A549 (cell line): ENCODE measurements at regions not wholly inside any gene's neighbourhood (a gene's known extent, or its start where the extent isn't known, plus 50 kb on each side); places are given as distances from the start of the nearest gene placed in this dataset.

Experiments
- BHLHE40 ChIP-seq: IDR thresholded peaks from 2 replicates; pipeline ENCODE4 v1.6.1; 2012; ENCODE audit warnings: low read depth, low read length, inconsistent platforms
- CBX2 ChIP-seq: fragments of 200-600 bp; sonication (generic); IDR thresholded peaks from 2 replicates; pipeline ENCODE4 v1.6.1; 2016; ENCODE audit warnings: low read depth, mild to moderate bottlenecking, borderline replicate concordance
- CHD2 ChIP-seq: fragments of 150-350 bp; IDR thresholded peaks from 2 replicates; pipeline ENCODE4 v1.6.1; 2014; ENCODE audit warnings: low read length; ENCODE audit not compliant: partially characterized antibody
- CTCF ChIP-seq: fragments of >200 bp; sonication (Bioruptor Twin); formaldehyde crosslinking; IDR thresholded peaks from 3 replicates; pipeline ENCODE4 v1.5.1; 2016
- KDM5A ChIP-seq: fragments of 200-600 bp; sonication (generic); IDR thresholded peaks from 2 replicates; pipeline ENCODE4 v1.6.1; 2016; ENCODE audit warnings: antibody characterized with exemption, mild to moderate bottlenecking
- MAFK ChIP-seq: fragments of 450-650 bp; IDR thresholded peaks from 2 replicates; pipeline ENCODE4 v1.6.1; 2014; ENCODE audit not compliant: partially characterized antibody
- MAZ ChIP-seq: fragments of 150-350 bp; IDR thresholded peaks from 2 replicates; pipeline ENCODE4 v1.6.1; 2014; ENCODE audit warnings: antibody characterized with exemption, low read depth, low read length, borderline replicate concordance
- RAD21 ChIP-seq, 2 experiments: fragments of >200 bp in 1 of 2; sonication (Bioruptor Twin) in 1 of 2; formaldehyde crosslinking in 1 of 2; IDR thresholded peaks in 1 of 2; conservative IDR thresholded peaks in 1 of 2; 2 replicates in 1 of 2; 3 replicates in 1 of 2; pipeline ENCODE4 v1.6.1; 2012 to 2018; ENCODE audit warnings: inconsistent platforms in 1 of 2
- RCOR1 ChIP-seq: fragments of 150-350 bp; IDR thresholded peaks from 2 replicates; pipeline ENCODE4 v1.6.1; 2014; ENCODE audit warnings: antibody characterized with exemption, low read length, low read depth

- TF ChIP-seq MAZ = no peak
- TF ChIP-seq CTCF = no peak
- TF ChIP-seq CBX2 = no peak
- no peak for TF ChIP-seq KDM5A
- TF ChIP-seq RAD21 (conservative IDR thresholded peaks at IDR 0.05 in 1 of 2, IDR thresholded peaks at IDR 0.05 in 1 of 2) = no peak
- TF ChIP-seq BHLHE40 = no peak
- no peak for TF ChIP-seq CHD2
- TF ChIP-seq RCOR1 = no peak
- TF ChIP-seq MAFK = no peak
Observed at GRCh38 chr10:55820478-55820877, 540.6 kb downstream of the ZWINT start.
